ENCODE measurements at regions not wholly inside any gene's neighbourhood (a gene's known extent, or its start where the extent isn't known, plus 50 kb on each side); places are given as distances from the start of the nearest gene placed in this dataset.

- no peak for TF ChIP-seq RAD21 (IDR thresholded peaks at IDR 0.05; ENCODE audit: low read depth)
- TF ChIP-seq ZFX (IDR thresholded peaks at IDR 0.05): no peak
- TF ChIP-seq CTCF (IDR thresholded peaks at IDR 0.05 in 2 of 3, conservative IDR thresholded peaks at IDR 0.05 in 1 of 3; ENCODE audit: borderline replicate concordance in 1 of 3, insufficient read depth in 1 of 3, low read depth in 2 of 3, low read length in 2 of 3): no peak
Measured at GRCh38 chr10:128571071-128571470, 444.8 kb upstream of the MKI67 start (continued).

- no peak for DNase-seq (ENCODE audit: low read depth, low spot score)
- H3K9me2 ChIP-seq (ENCODE audit: insufficient read depth): no peaks in the 10 kb centered on the region
- intact Hi-C loops (cut with micrococcal nuclease): no loop called here
- ChIA-PET POLR2A (no interaction called here), CTCF (interaction anchor here (1.3 kb wide), 1 partner anchor 43 kb away, joined by 3 read pairs; no protein-coding TSS in a partner anchor), RAD21 (ENCODE audit: low non-redundant PET in 1 of 2, low total read pairs in 2 of 2, uncharacterized antibody in 2 of 2, unreplicated experiment in 2 of 2) (no interaction called here)
- H2AFZ ChIP-seq (ENCODE audit: low read depth, low read length, poor library complexity, severe bottlenecking): no peak overlapping the region
- H3K4me3 ChIP-seq (replicated peaks in 1 of 2; ENCODE audit: low read depth in 1 of 2, low read length in 2 of 2): no peak overlapping the region
- peak; percentile 69 for ATAC-seq
- no peak overlapping the region for H3K27ac ChIP-seq (ENCODE audit: low read depth, low read length)
- no peak overlapping the region for H3K9ac ChIP-seq (ENCODE audit: low read length)
- no peaks in the 10 kb centered on the region for H3K36me3 ChIP-seq (ENCODE audit: control insufficient read depth in 1 of 2, insufficient read depth in 2 of 2, low read length in 2 of 2)
- BruUV-seq (replicated peaks): no TSS peak
- H3K4me1 ChIP-seq (ENCODE audit: control insufficient read depth in 1 of 2, insufficient read depth in 2 of 2, low read length in 2 of 2): no peaks in the 10 kb centered on the region
- H4K20me1 ChIP-seq (ENCODE audit: insufficient read depth): no peaks in the 10 kb centered on the region
- TF ChIP-seq JUND (IDR thresholded peaks at IDR 0.05) (no peak), RAD21 (IDR thresholded peaks at IDR 0.05; ENCODE audit: low read depth) (peak; percentile 49), CTCF (IDR thresholded peaks at IDR 0.05 in 2 of 3, conservative IDR thresholded peaks at IDR 0.05 in 1 of 3; ENCODE audit: borderline replicate concordance in 1 of 3, insufficient read depth in 1 of 3, low read depth in 2 of 3, low read length in 2 of 3) (peak; percentile 17 to 51 (median 49); a peak in 5 of 6 replicates)
- no peak overlapping the region for H3K4me2 ChIP-seq (ENCODE audit: low read length)
- peaks cover 88% of the 10 kb centered on the region for H3K27me3 ChIP-seq (ENCODE audit: insufficient read depth, low read length)
- H3K79me2 ChIP-seq (ENCODE audit: insufficient read depth, low read length): no peaks in the 10 kb centered on the region
- no peaks in the 10 kb centered on the region for H3K9me3 ChIP-seq (ENCODE audit: control insufficient read depth in 1 of 2, insufficient read depth in 1 of 2, low read depth in 1 of 2, low read length in 2 of 2)
Measured at GRCh38 chr10:128571745-128572144, 445.5 kb upstream of the MKI67 start.
